NCI-H1105 treated with DMSO at 0.1 percent for 48 hours (cell line): ENCODE measurements at regions not wholly inside any gene's neighbourhood (a gene's known extent, or its start where the extent isn't known, plus 50 kb on each side); places are given as distances from the start of the nearest gene placed in this dataset.

ENCODE experiments used
- DNase-seq: peaks from one replicate; lab custom pipeline; 2025; lab: John Stamatoyannopoulos, UW

DNA sequence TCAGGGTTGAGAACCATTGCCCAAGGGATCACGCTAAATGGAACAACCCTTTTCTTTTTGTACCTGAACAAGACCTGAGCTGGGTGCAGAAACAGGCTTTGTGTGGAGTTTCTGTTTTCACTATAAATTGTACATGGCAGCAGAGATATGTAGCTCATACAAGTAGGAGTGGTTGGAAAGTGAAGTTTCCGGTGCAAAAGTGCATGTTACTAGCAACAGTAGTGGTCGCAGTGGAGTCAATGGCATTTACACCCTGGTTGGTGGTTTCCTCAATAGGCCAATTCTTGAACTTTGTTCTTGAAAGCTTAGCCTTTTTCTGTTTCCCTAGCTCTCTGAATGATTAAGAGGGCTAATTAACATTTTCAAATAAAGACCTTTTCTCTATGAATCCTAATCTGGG lies 170.7 kb downstream of the NEBL start:
- no peak for DNase-seq

DNA sequence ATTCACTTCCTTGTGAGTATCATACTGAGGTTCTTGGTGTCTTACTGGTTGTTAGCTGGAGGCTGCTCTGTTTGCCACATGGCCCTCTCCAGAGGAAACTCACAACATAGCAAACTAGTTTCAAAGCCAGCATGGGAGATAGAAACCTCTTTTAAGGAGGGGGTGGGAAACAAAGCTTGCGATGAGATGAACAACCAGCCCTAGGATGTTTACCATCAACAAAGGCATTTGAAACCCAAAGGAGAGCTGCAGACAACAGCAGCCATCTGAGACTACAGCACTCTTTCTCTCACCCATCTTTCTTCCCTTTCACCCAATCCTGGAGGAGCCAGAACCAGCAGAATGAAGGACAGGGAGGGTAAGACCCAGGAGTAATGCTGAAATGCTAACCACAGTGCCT lies 182.1 kb downstream of the NEBL start:
- DNase-seq = no peak

DNA sequence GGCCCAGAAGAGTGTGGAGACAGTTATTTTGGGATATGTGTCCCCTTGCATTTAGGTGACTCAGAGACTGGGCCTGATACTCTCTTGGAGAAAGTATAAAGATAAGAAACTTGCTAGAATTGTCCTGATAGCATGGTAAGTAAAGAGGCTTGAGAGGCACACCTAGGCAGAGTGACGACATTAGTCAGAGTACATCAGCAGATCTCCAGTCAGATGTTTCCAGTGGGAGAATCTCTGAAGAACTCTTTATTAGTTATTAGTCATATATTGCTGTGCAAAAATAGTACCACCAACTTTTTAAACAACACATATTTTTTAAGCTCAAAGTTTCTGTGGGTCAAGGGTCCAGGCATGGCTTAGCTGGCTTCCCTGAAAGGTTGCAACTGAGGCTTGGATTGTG lies 182.6 kb downstream of the NEBL start:
- no peak for DNase-seq

DNA sequence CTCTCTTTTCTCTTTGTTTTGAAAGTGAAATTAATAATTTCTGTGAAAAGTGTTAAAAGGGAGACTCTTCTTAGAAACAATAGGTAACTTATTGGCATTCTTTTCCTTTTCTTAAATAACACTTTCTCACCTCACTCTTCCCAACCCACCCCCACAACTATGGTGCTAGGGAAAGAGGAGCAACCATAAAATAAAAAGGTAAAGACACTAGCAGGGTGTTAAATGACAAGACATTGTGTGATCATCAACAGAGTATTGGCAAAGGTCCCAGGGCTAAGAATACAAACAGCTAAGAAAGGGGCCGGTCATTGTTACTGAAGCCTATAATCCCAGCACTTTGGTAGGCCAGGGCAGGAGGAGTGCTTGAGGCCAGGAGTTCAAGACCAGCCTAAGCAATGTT lies 183.7 kb downstream of the NEBL start:
- no peak for DNase-seq

DNA sequence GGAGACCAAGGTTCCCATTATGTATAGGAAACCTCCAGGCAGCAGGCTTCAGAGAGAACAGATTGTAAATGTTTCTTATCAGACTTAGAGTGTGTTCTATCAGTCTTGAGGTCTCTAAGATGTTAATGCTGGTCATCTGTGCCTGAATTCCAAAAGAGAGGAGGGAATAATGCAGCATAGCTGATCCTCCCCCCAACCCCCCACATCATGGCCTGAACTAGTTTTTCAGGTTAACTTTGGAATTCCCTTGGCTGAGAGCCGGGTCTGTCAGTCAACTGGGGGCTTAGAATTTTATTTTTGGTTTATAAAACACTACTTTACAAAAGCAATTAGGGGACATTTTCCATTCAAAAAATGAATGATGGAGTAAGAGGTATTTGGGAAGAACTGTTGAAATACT lies 184.3 kb downstream of the NEBL start:
- no peak for DNase-seq

DNA sequence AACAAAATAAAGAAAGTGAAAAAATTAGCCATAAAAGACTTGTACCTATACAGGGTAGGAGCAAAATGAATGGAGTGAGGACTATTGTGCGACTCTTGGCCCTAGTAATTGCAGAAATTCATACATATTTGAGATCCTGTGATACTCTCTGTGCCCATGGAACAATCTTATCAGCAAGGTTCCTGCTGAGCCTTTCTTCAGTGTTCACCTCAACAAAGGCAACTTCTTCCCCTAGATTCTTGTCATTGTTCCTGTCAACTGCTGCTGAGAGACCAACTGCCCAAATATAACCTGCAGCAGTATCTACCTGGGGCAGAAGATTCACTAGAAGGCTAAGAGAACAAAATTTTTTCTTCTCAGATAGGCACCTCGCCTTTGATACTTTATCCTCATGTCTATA lies 187.4 kb downstream of the NEBL start:
- DNase-seq = no peak

DNA sequence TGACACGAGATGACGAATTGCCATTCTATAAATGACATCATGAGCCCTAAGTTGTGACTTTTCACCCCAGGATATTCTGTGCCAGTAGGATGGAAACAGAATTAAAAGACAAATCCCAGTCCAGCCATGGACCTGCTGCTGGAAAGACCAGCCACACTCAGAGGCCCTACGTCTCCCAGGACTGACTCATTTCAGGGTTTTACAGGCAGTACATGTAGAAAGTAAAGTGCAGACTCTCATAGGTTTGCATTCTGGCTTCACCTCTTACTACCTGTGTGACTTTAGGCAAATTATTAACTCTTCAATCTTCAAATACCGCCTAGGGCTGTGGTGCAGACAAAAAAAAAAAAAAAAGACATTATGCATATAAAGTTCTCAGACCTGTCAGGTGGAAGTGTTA lies 188.8 kb downstream of the NEBL start:
- DNase-seq = no peak

DNA sequence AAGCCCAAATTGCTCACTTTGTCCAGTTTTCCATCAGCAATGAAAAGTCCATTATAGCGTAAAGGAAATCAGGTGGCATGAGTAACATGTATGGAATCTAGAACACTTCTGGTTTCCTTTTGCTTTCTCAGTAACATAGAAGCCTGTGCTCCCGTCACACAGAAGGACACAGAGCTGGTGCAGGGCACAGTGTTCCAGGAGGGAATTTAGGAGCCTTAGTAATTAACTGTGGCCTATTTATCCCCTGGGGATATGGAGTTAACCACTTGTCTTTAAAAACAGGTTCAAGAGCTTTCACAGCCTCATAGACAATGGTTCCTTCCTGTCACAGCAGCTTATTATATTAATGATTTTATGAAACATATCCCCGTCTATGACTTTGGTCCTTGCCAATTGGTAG lies 189.9 kb downstream of the NEBL start:
- DNase-seq = no peak

DNA sequence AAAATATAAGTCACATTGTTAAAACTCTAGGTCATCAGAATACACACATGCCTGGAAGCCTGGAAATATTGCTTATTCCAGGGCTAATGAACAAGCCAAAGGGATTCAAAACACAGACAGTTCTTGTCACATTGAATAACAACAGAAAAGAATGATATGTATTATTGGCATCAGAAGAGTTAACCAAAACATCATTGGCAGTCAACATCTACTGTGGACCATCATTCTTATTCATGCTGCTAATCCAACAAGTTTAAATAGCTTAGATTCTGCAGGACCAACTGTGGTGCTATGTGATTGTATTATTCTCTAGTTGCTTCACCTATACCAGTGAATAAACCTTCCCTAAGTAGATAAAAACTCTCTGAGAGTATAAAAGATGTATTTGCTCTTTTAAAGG lies 198.3 kb downstream of the NEBL start:
- no peak for DNase-seq

DNA sequence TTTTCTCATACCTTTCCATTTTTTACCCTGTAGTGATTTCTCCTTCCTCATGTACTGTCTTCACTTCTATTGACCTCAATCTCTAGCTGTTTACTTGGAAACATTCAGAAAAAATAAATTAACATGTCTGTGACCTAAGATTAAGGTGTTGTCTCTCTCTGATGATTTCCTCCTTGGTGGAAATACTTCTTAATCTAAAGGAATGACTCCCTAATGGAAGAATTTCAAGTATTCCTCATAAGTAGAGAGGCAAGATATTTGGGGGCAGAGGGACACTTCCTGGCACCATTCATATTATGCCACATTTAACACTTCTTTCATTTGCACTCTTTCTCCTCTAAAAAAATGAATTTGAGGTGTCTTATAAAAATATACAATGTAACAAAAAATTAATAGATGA lies 202.8 kb downstream of the NEBL start:
- no peak for DNase-seq

DNA sequence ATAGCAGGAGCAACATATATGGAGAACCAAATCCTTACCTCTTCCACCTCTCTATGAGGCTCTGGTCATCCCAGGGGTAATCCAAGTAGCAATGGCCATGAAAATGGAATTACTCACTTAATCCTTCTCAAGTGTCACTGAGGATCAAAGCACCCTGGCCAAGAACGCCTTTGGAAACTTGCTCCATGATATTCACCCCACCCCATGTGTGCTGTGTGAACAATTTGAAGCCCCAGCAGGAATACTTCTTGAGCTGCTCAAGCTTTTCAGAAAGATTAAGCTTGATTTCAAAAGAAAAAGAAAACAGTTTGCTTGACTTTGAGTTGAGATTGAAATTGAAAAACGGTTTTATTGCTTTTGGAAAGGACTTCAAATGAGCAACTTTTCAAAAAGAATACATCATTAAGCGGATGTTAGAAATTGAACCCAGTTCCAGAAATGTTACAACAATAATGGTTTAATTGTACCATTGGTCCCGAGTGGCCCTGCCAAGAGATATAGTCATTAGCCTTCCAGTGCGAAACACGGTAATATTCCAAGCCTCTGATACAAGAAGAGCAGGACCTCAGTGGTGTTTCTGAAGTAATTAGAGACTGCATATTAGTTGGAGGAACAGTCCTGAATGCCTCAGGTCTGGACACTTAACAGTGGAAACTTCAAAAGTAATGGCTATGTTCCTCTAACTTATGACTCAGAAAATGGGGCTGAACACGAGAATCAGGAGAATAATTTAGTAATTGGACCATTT lies 208.1 kb downstream of the NEBL start:
- DNase-seq = no peak

DNA sequence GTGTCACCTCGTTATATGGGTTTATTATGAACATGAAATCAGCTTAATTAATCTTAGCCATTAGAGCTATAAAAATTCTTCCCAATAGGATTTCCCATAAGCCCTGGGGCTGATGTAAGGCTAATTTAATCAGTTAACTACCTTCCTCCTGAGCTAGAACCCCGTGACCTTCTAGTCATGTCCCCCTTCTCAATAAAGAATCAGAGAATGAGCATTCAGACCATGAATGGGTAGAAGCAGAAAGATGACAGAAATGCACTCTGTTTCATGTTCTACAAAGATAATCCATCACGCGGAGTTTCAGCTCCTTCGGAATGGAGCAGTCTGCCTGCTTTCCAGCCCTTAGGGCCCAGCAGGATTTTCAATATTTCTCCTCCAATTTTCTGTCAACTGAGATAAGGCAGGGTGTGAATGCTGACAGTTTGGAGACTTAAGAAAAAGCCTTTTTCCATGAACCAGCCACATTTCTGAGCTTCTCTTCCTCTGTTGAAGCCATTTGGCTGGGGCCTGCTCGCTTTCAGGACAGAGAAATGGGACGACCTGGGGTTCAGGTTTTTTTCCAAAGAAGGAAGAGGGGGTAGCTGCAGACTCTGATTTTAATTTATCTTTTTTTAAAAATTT lies 211.0 kb downstream of the NEBL start:
- DNase-seq = no peak

DNA sequence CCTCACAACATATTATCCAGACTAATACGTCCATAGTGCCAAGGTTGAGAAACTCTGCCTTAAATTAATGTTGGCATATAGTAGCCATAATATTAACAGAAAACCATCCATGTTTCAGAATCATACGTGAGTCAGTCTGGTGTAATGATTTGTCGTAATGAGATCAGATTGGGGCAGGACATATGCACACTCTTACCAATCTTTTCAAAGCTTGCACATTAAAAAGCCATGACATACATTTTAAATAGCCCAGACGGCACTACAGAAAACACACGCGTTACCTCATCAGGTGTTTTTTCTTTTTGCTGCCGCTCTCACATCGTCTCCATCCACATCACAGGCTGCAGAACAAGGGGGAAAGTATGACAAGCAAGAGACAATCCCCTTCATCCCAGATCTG lies 211.6 kb downstream of the NEBL start:
- no peak for DNase-seq

DNA sequence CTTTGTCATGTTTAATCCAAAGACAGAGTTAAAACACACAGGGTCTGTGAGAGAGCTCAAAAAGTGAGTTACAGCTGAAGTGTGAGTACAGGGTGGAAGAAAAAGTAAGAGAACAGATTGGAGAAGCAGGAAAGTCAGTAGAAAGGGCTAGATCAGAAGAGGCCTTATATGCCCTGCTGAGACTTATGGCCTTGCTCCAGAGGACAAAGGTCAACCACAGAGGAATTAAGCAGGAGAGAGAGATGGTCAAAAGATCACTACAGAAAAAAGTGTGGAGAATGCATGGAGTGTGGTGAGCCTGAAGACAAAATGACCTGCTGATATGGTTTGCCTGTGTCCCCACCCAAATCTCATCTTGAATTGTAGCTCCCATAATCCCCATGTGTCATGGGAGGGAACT lies 213.8 kb downstream of the NEBL start:
- DNase-seq = no peak

DNA sequence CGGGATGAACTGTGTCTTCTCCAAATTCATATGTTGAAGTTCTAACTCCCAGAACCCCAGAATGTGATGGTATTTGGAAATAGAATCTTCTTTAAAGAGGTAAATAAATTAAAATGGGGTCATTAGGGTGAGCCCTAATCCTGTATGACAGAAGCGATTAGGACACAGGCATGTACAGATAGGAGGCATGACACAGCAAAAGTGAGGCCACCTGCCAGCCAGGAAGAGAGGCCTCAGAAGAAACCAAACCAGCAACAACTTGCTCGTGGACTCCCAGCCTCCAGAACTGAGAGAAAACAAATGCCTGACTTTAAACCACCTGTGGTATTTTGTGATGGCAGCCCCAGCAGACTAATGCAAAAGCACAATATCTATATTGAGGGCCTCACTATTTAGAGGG lies 214.3 kb downstream of the NEBL start:
- DNase-seq = no peak

DNA sequence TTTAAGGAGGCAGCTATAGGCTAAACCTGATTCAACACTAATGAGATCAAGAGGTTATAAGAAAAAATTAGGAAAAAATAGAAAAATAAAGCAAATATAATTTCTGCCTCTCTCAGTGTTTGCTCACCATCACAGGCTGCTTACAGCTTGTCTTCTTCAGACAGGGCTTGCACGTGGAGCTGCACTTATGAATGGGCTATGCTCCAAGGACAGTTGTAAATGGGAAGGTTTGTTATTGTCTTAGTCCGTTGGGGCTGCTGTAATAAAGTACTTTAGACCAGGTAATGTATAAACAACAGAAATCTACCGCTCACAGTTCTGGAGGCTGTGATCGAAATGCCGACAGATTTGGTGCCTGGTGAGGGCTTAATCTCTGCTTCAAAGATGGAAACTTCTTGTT lies 219.8 kb downstream of the NEBL start:
- DNase-seq = no peak

DNA sequence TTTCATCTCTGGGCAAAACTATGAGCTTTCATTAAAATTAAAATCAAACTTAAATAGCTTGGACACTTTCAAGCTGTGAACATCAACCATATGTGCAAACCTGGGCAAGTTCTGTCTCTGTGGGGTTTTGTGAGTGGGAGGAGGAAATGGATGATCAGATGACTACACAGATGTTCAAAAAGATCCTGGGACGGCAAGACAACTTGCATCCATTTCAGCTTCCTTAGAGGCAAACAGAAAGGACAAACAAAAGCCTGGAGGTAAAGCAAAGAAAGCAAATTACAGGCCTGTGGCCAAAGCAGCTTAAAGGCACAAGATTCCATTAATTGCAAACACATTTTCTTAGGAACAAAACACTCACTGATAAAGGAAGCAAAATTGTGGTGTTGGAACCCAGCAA lies 222.2 kb downstream of the NEBL start:
- DNase-seq = no peak

DNA sequence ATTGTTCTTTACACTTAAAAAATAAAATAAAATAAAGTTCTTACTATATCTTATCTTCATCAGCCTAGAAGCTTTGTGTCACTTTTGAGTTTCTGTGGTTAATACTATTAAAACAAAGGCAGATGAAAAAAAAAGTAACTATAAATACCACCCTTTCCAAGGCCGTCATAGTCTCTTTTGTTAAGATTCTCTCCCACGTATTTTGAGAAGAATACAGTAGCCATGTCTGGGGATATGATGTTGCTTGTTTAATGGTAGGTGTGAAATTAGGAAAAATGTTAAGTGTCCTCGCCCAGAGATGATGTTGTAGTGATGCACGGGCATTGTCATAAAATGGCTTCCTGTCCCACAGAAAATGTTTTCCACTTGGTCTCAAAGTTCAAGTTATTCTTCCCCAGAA lies 223.9 kb downstream of the NEBL start:
- no peak for DNase-seq

DNA sequence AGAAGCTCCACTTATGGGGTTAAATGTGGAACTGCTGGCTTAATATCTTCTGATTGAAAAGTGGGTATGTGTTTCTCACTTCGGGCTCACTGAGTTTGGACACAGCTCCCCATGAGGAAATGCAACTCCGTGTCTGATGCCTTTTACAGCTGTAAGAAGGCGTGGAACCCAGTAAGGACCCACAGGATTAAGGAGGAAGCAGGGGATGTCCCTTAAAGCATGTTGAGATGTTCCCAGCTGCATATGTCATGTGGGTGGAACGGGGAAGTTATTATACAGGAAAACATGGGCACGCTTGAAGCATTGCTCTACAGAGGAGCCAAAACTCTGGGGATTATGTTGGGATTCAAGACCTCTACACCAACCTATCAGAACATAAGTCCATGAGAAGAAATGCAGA lies 224.4 kb downstream of the NEBL start:
- DNase-seq = no peak

DNA sequence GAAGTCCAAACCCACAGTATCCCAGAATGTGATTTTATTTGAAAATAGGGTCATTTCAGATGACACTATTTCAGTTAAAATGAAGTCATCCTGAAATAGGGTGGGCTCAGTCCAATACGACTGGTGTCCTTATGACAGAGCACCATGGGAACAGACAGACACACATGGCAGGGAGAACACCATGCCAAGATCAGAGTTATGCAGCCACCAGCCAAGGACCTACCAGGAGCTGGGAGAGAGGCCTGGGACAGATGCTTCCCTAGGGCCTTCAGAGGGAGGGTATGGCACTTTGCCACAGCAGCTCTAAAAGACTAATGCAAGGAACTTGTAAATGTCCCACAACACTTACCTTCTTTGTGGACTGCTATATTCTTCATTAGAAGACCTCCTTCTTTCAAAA lies 226.5 kb downstream of the NEBL start:
- DNase-seq = no peak

DNA sequence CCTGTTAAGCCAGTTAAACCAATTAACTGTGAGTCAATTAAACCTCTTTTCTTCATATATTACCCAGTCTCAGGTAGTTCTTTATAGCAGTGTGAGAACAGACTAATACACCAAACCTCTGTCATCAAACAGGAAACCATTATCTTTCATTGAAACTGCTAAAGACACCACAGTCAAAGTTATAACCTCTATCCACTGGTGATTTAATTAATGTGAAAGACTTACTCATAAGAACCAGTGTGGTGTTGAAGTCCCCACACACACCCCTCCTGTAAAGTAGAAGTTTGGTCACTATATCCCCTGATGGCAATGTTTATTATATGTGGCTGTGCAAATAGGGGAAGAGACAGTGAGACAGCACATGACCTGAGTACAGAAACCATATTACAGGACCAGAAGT lies 228.1 kb downstream of the NEBL start:
- no peak for DNase-seq

DNA sequence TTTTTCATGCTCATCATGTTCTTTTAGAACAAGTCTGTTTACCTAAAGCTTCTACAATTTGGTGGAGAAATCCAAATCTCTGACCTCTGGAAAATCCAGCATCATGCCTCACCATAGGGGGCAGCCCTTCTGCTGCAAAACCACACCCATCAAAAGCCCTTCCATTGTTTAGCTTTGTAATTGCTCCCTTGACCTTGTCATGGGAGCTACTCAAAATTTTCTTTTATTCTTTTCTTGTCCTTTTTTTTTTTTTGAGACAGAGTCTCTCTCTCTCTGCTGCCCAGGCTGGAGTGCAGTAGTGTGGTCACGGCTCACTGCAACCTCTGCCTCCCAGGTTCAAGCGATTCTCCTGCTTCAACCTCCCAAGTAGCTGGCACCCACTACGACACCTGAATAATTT lies 234.4 kb downstream of the NEBL start:
- DNase-seq = no peak

DNA sequence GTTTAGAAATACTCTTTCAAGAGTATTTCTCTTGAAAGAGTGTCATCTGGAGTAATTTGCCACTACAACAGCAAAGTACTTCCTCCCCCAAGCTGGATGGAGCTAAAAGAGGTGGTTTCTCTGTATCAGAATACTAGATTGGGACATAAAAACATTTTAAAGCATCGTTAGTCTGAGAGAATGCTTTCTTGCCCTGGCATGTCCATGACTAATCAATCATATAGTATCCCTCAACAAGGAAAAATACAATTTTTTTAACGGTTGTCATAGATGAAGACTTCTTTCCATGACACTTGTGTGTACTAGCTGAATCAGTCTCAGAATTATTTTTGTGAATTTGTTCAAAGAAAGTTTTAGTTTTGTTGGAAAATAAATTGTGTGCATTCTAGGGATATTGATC lies 237.9 kb downstream of the NEBL start:
- no peak for DNase-seq

DNA sequence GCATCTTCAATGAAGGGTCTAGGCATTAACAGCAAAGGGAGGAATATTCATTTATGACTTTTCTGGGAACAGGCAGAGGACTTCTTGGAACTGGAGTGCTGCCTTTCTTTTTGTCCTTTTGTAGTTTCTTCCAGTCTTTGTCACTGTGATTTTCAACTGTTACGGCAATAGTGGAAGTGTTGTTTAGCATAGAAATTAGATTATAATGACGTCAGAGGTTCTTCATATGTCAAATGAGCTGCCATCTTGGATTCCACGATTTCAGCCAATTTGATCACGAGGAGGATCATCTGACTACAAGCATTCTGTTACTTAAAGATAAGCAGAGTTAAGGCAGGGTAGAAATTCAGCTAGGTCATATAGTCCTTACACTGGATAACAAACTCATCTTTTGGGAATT lies 239.0 kb downstream of the NEBL start:
- no peak for DNase-seq
